ENCODE measurements at regions not wholly inside any gene's neighbourhood (a gene's known extent, or its start where the extent isn't known, plus 50 kb on each side); places are given as distances from the start of the nearest gene placed in this dataset.
A peak's percentile ranks its signal among the peaks of the same experiment; 100 is the strongest.
"Not testable (repeated sequence)": the region's sequence is repeated elsewhere in the genome, so short reads cannot be mapped to it uniquely, and the experiment has no call there.

DNA sequence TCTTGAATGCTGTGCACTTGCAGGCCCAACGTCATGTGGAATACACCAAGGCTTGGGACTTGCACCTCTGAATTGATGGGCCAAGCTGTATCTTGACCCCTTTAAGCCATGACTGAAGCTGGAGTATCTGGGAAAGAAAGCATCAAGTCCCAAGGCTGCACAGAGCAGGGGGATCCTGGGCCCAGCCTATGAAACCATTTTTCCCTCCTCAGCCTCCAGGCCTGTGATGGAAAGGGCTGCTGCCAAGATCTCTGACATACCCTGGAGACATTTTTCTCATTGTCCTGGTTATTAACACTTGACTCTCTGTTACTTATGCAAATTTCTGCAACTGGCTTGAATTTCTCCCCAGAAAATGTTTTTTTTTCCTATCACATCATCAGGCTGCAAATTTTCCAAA is 174.0 kb upstream of the SNX2 start:
- no peak for DNase-seq

- DNase-seq, result no peak
Observed at GRCh38 chr5:122602700-122603099, 172.2 kb upstream of the SNX2 start.

GRCh38 chr5:122605236-122605635 is 169.6 kb upstream of the SNX2 start:
- DNase-seq, result no peak

DNA sequence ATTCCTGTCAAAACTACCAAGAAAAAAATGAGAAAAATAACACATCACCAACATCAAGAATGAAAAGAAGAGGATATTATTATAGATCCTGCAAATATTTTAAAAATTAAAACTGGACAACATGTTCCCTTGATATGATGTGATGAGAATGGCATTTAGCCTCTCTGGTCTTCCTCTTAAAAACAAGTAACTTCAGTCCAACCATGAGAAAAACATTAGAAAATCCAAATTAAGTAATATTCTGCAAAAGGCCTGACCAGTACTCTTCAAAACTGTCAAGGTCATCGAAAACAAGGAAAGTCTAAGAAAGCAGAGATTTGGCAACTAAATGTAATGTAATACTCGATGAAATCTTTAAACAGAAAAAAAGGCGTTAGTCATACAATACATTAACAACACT is 167.1 kb upstream of the SNX2 start:
- DNase-seq, result no peak

DNA sequence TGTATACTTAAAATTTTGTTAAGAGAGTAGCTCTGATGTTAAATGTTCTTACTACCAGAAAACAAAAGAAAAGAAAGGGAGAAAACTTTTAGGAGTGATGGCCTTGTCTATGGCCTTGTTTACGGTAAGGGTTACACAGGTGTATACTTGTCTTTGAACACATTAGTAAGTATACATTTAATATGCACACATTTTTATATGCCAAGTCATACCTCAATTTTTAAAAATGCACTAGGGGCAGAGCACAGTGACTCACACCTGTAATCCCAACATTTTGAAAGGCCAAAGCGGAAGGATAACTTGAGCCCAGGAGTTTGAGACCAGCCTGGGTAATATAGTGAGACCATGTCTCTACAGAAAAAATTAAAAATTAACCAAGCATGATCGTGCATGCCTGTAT is 166.7 kb upstream of the SNX2 start:
- no peak for DNase-seq

GRCh38 chr5:122611406-122611805 is 163.5 kb upstream of the SNX2 start:
- no peak for DNase-seq

- no peak for DNase-seq
Observed at GRCh38 chr5:122612901-122613300, 162.0 kb upstream of the SNX2 start.

DNA sequence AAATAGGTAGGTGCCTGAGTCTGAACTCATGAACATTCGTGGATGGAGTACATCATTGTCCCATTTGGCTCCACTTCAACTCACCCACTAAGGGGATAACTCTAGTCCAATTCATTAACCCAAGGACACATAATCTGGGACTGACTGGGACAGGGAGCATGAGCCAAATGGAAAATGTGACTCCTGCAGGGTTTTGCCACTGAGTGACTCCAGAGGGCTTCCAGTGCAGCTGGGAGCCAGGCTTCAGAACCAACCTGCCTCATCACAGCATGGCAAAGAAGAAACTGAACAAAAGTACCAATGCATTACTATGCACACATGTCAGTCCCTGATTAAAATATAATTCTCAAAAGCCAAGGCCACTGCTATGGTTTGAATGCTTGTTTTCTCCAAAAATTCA is 159.7 kb upstream of the SNX2 start:
- DNase-seq, result no peak

DNA sequence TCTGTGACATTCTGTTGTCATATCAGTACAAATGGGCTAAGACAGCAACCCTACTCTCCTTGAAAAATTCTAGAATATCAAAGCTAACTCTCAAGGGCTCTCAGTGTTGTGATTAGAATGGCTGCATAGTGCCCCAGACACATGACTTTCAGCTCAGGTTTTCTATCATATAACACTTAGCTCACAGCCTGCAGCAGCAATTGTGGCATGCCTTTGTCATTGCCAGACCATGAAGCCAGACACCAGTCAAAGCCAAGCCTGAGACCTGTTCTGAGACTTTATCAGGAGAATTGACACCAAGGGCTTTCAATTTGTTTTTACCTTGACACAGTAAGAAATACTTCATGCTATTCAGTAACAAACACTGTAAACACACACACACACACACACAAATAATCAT is 159.0 kb upstream of the SNX2 start:
- no peak for DNase-seq

GRCh38 chr5:122618046-122618445 is 156.8 kb upstream of the SNX2 start:
- DNase-seq, result not testable (repeated sequence)

GRCh38 chr5:122620768-122621167 is 154.1 kb upstream of the SNX2 start:
- DNase-seq, result not testable (repeated sequence)

DNA sequence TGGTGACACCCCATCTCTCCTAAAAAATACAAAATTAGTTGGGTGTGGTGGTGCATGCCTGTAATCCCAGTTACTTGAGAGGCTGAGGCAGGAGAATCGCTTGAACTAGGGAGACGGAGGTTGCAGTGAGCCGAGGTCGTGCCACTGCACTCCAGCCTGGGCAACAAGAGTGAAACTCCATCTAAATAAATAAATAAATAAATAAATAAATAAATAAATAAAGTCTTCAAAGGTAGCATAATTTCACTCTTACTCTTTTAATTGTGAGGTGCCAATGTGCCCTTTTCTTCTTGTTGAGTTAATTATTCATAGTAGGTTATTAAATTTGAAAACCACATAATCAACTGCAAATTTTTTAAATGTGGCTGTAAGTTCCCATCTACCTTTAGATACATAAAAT is 146.2 kb upstream of the SNX2 start:
- DNase-seq, result not testable (repeated sequence)

GRCh38 chr5:122629121-122629677 is 145.7 kb upstream of the SNX2 start:
- no peak for DNase-seq

DNA sequence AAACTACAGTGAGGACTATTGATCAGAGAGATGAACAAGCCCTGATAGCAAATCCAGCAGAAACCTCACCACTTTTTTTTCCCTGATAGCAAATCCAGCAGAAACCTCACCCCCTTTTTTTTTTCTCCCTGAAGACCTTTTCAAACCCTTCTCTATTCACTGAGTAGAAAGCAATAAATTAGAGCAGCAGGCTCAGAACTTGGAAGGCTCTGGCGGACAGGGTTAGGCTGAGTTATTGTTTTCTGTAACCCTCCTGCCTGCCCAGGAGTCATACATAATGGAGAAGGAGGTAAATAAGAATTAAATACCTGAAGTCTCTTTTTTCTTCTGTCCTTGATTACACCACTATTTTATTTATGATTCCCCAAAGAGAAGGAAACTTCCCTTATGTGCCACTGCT is 136.3 kb upstream of the SNX2 start:
- DNase-seq, result no peak

GRCh38 chr5:122639033-122639432 is 135.8 kb upstream of the SNX2 start:
- no peak for DNase-seq

DNA sequence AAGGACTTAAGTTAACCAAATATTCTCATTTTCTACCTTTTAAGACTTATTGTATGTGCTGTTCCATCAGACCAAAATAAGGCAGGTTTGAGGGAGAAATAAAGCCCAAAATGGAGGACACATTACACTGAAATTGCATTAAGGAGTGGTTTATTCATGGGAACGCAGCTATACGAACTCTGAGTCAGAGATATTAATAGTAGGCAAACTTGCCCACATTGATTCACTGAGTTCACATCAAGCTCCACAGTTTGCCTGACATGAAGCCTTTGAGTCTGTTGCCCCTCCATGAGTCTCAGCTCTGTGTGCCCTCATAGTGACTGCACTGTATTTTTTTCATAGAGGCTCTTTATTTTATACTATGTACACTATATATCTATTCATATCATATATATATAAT is 135.0 kb upstream of the SNX2 start:
- DNase-seq, result no peak

DNA sequence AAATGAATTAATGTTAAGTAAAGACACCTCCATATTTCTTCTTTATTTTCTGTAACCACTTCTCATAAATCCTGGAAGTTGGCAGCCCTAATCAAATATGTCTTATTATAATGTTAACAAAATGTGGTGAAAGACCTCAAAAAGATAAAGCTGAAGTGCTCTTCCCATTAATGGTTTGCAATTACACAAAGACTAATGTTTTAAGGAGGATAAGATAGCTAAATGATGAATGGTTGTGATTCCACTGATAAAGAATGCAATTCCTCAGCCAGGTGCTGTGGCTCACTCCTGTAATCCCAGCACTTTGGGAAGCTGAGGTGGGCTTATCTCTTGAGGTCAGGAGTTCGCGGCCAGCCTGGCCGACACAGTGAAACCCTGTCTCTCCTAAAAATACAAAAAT is 125.8 kb upstream of the SNX2 start:
- no peak for DNase-seq

DNA sequence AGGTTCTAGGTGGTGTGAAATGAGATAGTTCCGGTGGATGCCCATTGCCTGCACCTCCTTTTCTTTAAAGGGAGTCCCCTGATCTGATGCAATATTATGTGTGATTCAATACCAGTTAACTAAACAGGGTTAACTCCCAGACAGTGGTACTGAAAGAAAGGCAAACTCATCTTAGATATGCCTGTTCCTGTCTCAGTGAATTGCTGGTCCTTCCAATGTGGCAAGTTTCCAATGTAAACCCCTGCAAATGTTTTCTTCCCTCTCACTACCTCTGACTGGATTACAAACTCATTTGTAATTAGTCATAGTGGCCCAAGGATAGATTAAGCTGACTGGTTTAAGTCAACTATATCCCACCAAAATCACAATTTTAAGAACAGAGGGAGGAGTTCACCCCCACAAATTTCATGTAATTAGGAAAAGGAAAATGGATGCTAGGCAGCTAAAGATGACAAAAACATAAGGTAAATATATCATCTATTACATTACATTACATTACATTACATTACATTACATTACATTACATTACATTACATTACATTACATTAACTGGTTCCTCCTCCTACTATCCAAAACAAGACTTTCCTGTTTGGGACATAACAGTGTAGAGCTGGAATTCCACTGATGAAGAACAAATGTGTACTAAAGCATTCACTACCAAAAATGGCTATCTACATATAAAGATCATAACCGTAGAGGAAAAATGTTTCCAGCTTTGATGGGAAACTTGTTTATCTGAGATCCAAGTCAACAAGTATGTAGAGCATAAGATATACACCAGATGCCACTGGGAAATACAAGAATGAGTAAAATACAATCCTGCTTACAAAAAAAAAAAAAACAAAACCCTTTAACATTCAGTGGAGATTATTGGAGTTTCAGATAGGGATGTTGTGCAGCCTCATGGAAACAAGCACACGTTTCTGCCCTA is 121.5 kb upstream of the SNX2 start:
- DNase-seq, result peak in 1 of 3 donors; percentile 33

- no peak for DNase-seq
Observed at GRCh38 chr5:122656160-122656559, 118.7 kb upstream of the SNX2 start.

- DNase-seq, result no peak
Observed at GRCh38 chr5:122656577-122656976, 118.3 kb upstream of the SNX2 start.

- DNase-seq, result no peak
Observed at GRCh38 chr5:122661496-122662180, 113.2 kb upstream of the SNX2 start.

- no peak for DNase-seq
Observed at GRCh38 chr5:122665051-122665450, 109.8 kb upstream of the SNX2 start.

DNA sequence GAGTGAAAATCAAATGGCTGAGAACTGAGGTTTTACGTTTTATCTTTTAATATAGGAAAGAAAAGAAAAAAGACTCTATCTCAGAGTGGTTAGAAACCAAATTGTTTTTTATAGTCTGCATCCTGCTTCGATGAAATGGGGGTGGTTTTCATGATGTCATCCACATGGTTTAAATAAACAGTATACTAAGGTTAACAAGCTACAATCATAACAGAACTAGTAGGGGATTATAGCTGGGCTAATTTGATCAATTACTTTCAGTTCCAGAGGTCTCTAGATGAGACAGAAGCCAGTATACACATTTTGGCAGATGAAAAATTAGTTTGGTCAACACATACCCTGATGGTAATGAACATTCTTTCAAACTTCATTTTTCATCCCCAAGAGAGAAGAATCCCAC is 106.3 kb upstream of the SNX2 start:
- no peak for DNase-seq

Measured in muscle of back (tissue), 3 donors.